Nephron progenitor cell (in vitro differentiated cells): ENCODE measurements at regions not wholly inside any gene's neighbourhood (a gene's known extent, or its start where the extent isn't known, plus 50 kb on each side); places are given as distances from the start of the nearest gene placed in this dataset.

ENCODE experiments used
- DNase-seq: peaks from one replicate; pipeline ENCODE4 v3.0.0; 2021
- H3K27ac Mint-ChIP-seq: 2 replicates; pipeline ENCODE4 v1.8.0; 2021; ENCODE audit warnings: mild to moderate bottlenecking, moderate library complexity, mixed read lengths
- H3K27me3 Mint-ChIP-seq: 2 replicates; pipeline ENCODE4 v1.8.0; 2021; ENCODE audit warnings: mild to moderate bottlenecking, low read depth, mixed read lengths; ENCODE audit not compliant: poor library complexity
- H3K36me3 Mint-ChIP-seq: 2 replicates; pipeline ENCODE4 v1.8.0; 2021; ENCODE audit warnings: low read depth, mixed read lengths
- H3K4me1 Mint-ChIP-seq: 2 replicates; pipeline ENCODE4 v1.8.0; 2021; ENCODE audit warnings: mixed read lengths
- H3K4me3 Mint-ChIP-seq: 2 replicates; pipeline ENCODE4 v1.8.0; 2021; ENCODE audit warnings: mild to moderate bottlenecking, moderate library complexity, mixed read lengths
- H3K9me3 Mint-ChIP-seq: 2 replicates; pipeline ENCODE4 v1.8.0; 2021; ENCODE audit warnings: mild to moderate bottlenecking, moderate library complexity, mixed read lengths
- CTCF ChIP-seq: fragments of 200-600 bp; sonication (generic); IDR thresholded peaks from 2 replicates; pipeline ENCODE4 v1.5.0; 2021; ENCODE audit warnings: antibody characterized with exemption

- Mint-ChIP-seq H3K27ac (no peak overlapping the region), H3K36me3 (no peaks in the 10 kb centered on the region), H3K27me3 (peaks cover 45% of the 10 kb centered on the region), H3K4me3 (no peak overlapping the region), H3K9me3 (peaks cover 5% of the 10 kb centered on the region), H3K4me1 (peaks cover 45% of the 10 kb centered on the region)
- no peak for TF ChIP-seq CTCF
- no peak for DNase-seq
Measured at GRCh38 chr20:39109933-39110818, 148.0 kb downstream of the DHX35 start.

GRCh38 chr20:39108746-39109145, 146.6 kb downstream of the DHX35 start:
- peaks cover 14% of the 10 kb centered on the region for H3K9me3 Mint-ChIP-seq
- no peaks in the 10 kb centered on the region for H3K36me3 Mint-ChIP-seq
- peaks cover 44% of the 10 kb centered on the region for H3K4me1 Mint-ChIP-seq

GRCh38 chr20:39107741-39108140, 145.6 kb downstream of the DHX35 start:
- no peak for DNase-seq
- H3K9me3 Mint-ChIP-seq: peaks cover 24% of the 10 kb centered on the region
- peaks cover 34% of the 10 kb centered on the region for H3K4me1 Mint-ChIP-seq
- no peak overlapping the region for H3K27ac Mint-ChIP-seq
- TF ChIP-seq CTCF: no peak
- no peaks in the 10 kb centered on the region for H3K36me3 Mint-ChIP-seq
- H3K4me3 Mint-ChIP-seq: no peak overlapping the region
- peaks cover 67% of the 10 kb centered on the region for H3K27me3 Mint-ChIP-seq

More at GRCh38 chr20:39108746-39109145, 146.6 kb downstream of the DHX35 start:
- no peak for DNase-seq
- Mint-ChIP-seq H3K27ac (no peak overlapping the region), H3K27me3 (peaks cover 57% of the 10 kb centered on the region), H3K4me3 (no peak overlapping the region)
- TF ChIP-seq CTCF: no peak

GRCh38 chr20:39106791-39107190, 144.6 kb downstream of the DHX35 start:
- Mint-ChIP-seq H3K4me1 (peaks cover 25% of the 10 kb centered on the region), H3K4me3 (no peak overlapping the region), H3K27ac (no peak overlapping the region), H3K9me3 (peaks cover 25% of the 10 kb centered on the region), H3K36me3 (no peaks in the 10 kb centered on the region), H3K27me3 (peaks cover 76% of the 10 kb centered on the region)
- TF ChIP-seq CTCF: no peak
- no peak for DNase-seq

GRCh38 chr20:39105551-39105950, 143.4 kb downstream of the DHX35 start:
- TF ChIP-seq CTCF: no peak
- Mint-ChIP-seq H3K9me3 (peaks cover 25% of the 10 kb centered on the region), H3K36me3 (no peaks in the 10 kb centered on the region), H3K27ac (no peak overlapping the region), H3K27me3 (peaks cover 79% of the 10 kb centered on the region), H3K4me1 (peaks cover 15% of the 10 kb centered on the region), H3K4me3 (no peak overlapping the region)
- DNase-seq: no peak

- Mint-ChIP-seq H3K36me3 (no peaks in the 10 kb centered on the region), H3K4me3 (no peak overlapping the region)
Measured at GRCh38 chr20:39103732-39104131, 141.6 kb downstream of the DHX35 start.

More at GRCh38 chr20:39103732-39104131, 141.6 kb downstream of the DHX35 start:
- Mint-ChIP-seq H3K27ac (no peak overlapping the region), H3K4me1 (peaks cover 7% of the 10 kb centered on the region), H3K27me3 (peaks cover 88% of the 10 kb centered on the region), H3K9me3 (peaks cover 25% of the 10 kb centered on the region)
- TF ChIP-seq CTCF: no peak
- DNase-seq: no peak
